ENCODE measurements at regions not wholly inside any gene's neighbourhood (a gene's known extent, or its start where the extent isn't known, plus 50 kb on each side); places are given as distances from the start of the nearest gene placed in this dataset.
"Not testable (repeated sequence)": the region's sequence is repeated elsewhere in the genome, so short reads cannot be mapped to it uniquely, and the experiment has no call there.

DNA sequence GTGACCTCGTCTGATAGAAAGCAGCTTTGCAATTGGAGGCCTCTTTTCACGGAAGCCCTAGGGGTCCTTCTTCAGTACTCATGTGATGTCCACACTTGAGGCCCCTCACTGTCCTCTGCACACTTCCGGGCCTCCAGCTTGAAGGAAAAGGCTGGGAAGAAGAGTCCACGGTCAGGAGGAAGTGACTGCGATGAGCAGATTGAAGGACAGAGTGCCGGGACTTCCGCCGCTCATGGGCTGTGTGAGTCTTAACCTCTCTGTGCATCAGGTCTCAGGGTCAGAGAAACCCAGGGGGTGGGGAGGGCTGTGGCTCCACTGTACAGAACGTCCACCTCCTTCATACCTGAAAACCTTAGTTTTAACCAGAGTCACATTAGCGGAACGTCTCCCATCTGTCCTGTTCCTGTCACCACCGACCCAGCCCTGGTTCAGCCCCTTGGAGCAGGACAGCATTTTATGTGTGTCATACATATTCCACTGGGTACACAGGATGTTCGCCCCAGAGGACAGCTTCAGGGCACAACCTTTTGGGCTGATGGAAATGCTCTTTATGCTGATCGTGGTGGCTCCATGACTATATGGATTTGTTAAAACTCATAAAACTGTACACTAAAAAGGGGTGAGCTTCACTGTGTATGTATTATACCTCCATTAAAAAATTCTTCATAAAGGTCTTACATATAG is 51.0 kb upstream of the SORCS2 start:
- DNase-seq (ENCODE audit: low spot score) (no peak), FAIRE-seq (no peak)

DNA sequence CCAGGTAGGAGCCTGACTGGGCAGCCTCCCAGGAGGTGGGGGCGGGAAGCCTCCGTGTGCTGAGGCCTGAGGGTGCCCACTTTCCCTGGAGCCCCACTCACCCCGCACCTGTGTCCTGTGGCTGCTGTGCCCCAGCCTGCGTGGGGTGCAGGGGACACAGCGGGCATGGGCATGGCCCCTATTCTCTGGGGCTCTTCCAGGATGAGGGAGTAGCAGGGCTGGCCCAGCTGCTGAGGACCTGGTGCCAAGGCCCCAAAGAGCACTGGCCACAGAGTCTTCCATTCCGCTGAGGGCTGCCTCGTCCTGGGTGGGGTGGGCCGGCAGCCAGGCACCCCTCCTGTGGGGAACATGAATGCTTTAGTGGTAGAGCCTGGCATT is 51.7 kb upstream of the SORCS2 start:
- FAIRE-seq, result no peak
- no peak for DNase-seq (ENCODE audit: low spot score)

DNA sequence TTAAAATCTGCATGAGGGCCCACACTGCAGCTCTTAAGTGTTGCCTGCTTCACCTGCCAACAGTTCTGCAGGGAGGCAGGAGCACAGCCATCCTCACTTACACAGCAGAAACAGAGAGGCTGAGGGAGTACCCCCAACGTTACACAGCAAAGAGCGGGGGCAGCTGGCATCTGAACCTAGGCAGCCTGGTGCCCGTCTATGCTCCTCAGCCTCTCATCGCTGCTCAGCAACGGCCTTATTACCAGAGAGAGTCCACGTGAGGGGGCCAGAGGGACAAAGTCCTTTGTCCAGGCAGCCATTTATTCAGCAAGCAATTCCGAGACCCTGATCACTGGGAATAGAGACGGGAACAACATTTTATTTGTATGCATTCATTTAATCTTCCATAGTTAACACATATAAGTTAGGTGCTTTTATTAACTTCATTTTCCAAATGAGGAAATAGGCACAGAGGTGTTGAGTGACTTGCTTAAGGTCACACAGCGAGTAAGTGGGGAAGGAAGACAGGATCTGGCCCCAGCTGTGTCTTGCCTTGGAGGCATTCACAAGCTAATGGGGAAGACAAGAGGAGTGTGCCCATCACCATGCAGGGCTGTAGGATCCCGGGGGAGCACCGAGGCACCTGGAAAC is 52.2 kb upstream of the SORCS2 start:
- DNase-seq (ENCODE audit: low spot score), result no peak
- FAIRE-seq, result no peak

DNA sequence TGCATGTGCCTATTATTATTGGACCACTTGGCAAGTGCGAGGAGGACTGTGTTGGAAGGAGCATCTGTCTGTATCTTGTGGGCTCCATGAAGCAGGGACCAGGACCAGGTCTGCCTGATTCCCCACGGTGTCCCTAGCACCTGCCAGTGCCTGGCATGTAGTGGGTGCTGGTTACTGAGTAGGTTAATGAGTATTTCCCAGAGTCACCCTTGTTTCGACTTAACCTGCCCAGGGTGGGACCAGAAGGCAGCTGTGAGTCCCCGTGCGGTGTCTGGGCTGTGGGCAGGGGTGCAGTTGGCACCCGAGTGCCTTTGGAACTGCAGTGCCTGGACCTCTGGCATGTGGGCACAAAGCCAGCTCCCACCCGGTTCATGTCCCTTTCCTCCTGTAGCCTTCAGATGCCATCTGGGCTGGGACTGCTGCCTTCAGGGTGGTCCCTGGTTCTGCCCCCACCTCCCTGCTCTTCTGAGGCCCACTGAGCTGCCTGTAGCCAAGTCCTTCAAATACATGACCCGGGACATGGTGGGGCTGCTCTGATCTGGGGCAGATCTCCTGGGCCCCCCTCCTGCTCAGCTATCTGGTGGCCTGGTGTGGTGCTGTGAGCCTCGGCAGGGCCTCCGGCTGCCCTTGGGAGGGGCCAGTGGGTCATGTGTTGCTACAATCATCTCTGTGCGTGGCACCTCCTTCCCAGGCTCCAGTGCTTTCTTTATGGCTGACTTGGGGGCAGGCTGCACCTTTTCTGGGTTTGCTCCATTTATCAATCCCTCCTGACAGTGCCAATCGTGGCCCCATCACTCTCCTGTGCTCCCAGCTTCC is 53.0 kb upstream of the SORCS2 start:
- FAIRE-seq (no peak), DNase-seq (ENCODE audit: low spot score) (no peak)

DNA sequence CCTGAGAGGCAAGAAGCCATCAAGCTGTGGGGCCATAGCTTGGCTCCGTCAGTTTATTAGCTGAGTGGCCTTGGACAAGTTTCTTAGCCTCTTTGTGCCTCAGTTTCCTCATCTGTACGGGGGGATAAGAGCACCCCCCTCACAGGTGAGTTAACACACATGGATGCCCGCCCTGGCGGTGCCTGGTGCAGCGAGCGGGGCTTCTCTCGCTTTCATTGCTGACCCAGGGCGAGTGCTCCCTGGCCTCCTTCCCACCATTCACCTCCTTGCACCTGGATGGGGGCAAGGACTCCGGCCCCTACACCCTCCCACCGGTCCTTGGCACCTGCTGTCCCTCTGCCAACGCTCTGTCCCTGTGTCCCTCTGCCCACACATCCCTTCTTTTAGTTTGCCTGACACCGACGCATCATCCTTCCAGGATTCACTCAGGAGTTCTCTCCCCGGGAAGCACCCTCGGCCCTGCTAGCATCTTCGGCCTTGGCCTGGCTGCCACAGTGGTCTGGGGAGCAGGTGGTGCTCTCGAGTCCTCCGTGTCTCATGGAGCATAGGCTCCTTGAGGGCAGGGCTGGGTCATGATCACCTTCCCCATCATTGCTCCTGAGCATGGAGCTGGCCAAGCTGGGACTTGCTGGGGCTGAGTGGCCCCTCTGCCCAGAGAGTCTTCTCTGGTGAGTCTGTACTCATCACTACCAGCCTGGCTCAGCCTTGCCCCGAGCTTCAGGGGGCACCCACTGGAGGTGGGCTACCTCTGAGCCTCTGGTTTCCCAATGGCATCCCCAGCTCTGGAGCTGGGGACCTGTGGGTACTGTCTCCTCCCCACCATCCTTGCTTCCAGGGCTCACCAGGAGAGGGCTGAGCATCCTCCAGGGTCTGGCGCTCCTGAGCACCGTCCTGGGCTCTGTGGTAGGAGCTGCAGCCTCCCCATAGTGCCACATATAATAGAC is 53.8 kb upstream of the SORCS2 start:
- FAIRE-seq (no peak), DNase-seq (ENCODE audit: low spot score) (no peak)

DNA sequence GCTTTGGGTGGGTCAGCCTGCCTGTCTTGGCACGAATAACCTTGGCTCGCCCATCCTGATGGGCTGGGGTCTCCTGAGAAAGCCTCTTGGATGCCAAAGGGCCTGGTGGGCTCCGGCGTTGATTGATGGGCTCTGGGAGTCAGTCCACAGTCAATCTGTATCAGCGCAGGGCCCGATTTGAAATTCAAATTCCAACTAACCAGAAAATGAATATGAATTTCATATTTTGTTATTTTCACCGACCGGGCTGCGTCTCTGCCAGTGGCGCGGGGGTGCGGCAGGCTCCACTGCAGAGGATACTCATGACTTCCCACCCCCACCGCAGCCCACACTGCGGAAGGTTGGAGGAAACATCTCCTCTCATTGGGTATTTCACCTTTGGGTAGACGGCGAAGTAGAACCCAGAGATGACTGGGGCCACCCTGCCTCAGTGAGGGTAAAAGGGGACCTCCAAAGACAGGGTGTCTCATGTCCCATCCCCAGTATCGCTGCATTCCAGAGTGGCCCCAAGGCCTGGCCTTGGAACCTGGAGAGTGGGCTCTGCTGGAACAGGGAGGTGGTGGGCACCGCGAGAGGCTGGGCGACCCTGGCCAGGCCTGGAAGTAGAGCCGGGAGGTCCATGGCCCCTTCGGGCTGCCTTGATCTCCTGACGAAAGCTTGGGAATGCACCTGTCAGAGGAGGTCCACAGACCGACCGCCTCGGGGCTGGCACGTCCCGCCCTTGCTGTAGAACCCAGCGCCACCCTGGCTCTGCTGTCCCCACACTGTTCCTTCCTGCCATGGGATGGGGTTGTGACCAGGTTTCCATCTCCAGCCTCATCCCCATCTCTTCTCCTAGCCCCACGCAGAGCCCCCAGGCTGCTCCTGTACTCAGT is 54.8 kb upstream of the SORCS2 start:
- DNase-seq (ENCODE audit: low spot score) (no peak), FAIRE-seq (no peak)

DNA sequence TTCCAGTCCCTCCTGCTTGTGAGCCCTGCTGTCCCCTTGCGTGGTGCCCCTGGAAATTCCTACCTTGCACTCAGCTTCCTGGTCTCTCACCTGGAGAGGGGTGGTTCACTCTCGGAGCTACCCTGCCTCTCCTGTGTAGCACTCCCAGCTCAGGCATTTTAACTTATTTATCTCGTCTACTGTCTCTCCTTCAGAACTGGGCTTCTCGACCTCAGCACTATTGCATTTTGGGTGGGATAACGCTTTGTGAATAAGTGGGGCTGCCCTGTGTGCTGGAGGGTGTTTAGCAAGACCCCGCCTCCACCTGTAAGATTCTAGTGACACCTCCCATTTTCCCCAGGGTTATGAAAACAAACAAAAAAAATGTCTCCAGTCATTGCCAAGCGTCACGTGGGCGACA is 56.0 kb upstream of the SORCS2 start:
- no peak for DNase-seq (ENCODE audit: low spot score)
- no peak for FAIRE-seq

DNA sequence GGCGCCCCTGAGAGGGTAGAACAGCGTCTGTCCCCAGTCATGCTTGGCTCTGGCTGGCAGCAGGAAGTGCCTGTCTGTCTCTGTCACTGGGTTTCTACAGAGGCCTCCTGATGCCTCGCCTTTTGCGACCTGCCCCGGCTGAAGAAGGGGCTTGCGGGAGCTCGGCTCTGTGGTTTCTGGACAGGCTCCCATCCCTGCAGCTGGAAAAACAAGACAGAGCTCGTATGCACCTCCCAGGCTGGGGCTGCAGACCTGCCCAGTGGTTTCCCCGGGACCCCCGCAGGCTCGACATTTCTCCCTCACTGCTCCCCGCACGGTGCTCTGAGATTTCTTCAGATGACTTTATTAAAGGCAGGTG is 57.0 kb upstream of the SORCS2 start:
- FAIRE-seq (no peak), DNase-seq (ENCODE audit: low spot score) (peak; percentile 38)

DNA sequence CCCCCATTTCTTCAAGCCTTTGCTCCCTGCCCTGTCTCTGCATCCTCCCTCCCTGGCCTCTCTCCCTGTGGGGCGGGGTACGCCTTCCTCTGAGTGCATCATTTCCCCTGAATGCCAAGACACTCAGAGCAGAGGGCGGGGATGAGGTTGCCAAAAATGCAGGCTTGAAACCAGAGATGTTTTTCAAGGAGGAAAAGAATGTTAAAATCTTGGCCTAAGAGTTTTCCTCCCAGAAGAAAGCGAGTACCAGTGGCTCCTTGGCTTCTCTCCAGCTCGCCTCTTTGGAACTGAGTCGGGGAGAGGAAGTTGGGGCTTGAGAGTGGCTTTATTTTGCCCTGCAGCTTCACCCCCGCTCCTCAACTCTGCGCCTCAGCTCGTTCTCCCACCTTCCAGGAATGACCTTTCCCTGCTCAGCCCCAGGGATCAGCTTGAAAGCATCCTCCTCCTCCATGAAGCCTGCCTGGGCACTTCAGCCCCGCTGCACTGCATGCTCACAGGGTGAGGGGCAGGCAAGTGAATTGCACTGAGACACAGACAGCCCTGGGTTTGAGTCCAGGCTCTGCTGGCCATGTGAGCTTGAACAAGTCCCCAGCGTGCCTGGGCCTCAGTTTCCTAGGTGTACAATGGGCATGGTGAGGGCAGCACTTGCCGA is 57.5 kb upstream of the SORCS2 start:
- peak; percentile 71 for DNase-seq (ENCODE audit: low spot score)
- no peak for FAIRE-seq

DNA sequence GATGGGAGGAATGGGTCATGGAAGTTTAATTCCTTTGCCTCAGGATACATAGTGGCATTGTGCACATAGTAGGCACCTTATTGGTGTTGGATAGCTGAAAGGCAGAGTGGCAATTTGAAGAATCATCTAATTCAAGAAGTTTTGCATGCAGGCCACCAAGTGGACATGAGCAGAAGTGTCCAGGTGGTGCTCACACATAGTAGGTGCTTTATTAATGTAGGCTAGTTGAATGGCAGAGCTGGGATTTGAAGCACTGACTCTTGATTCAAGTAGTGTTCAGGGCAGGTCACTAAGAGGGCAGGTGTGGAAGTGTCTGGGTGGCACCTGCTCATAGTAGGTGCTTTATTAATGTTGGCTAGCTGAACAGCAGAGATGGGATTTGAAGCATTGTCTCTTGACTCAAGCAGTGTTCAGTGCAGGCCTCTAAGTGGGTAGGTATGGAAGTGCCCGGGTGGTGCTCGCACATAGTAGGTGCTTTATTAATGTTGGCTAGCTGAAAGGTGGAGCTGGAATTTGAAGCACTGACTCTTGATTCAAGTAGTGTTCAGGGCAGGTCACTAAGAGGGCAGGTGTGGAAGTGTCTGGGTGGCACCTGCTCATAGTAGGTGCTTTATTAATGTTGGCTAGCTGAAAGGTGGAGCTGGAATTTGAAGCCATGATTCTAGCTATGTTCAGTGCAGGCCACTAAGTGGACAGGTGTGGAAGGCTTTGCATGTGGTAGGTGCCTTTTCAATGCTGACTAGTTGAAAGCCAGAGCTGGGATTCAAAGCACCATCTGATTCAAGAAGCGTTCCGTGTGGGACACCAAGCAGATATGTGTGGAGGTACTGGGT is 58.3 kb upstream of the SORCS2 start:
- FAIRE-seq; DNase-seq (ENCODE audit: low spot score): not testable (repeated sequence)

DNA sequence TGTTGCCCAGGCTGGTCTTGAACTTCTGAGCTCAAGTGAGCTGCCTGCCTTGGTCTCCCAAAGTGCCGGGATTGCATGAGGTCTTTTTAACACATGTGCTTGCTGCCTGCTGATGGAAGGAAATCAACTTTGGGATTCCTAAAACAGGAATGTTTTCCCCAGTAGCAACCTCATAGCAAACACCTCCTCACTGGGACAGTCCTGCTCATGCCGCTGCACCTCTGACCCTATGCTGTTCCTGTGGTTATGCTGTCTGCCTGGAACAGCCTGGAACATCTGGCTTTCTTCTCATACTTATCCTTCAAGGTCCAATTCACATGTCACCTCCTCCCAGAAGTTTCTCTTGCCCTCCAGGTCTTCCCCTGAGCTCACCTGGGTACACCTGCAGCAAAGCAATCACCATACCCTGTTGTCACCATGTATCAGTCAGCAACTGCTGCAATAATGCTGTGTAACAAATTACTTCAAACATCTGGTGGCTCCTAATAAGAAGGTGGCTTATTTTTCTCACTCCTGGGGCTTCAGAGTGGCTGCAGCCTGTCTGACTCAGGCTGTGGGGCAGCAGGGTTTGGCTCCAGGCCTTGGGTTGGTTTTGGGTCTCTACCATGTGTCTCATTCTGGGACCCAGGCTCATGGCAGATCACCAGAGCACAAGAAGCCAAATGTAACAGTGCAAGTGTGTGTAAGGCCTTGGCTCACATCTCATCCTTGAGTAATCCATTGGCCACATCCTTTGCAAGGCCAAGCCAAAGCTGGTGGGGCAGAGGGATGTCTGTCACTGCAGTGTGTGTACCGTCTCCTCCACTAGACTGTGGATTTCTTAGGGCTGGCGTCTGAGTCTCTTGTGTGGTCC is 59.4 kb upstream of the SORCS2 start:
- FAIRE-seq (no peak), DNase-seq (ENCODE audit: low spot score) (no peak)

DNA sequence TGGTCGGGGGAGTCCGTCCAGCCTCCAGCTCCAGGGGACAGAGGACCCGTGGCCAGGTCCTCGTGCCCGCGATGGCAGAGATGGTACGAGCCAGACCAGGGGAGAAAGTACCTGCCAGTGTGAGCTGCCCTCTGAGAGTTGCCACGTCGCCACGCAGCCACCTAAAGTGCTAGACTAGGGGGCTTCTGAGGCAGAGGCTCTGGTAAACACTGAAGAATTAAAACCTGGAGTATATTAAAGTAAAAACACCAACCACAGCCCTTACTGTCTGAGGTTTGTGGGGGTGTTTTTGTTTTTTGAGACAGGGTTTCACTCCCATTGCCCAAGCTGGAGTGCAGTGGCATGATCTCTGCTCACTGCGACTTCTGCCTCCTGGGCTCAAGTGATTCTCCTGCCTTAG is 60.1 kb upstream of the SORCS2 start:
- FAIRE-seq, result no peak

DNA sequence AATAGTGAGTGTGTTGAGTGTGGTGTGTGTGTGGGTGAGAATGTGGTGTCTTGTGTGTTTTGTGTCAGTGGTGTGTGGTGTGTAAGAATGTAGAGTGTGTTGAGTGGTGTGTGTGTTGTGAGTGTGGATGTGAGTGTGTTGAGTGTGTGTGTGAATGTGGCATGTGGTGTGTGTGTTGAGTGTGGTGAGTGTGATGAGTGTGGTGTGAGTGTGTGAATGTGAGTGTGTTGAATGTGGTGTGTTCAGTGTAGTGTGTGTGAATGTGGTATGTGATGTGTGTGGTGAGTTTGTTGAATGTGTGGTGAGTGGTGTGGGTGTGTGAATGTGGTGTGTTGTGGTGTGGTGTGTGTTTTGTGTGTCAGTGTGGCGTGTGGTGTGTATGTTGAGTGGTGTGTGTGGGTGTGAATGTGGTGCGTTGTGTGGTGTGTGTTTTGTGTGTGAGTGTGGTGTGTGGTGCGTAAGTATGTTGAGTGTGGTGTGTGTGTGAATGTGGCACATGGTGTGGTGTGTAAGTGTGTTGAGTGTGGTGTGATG is 60.8 kb upstream of the SORCS2 start:
- no peak for DNase-seq (ENCODE audit: low spot score)
- no peak for FAIRE-seq

More for the DNA sequence above, 60.1 kb upstream of the SORCS2 start:
- no peak for DNase-seq (ENCODE audit: low spot score)

DNA sequence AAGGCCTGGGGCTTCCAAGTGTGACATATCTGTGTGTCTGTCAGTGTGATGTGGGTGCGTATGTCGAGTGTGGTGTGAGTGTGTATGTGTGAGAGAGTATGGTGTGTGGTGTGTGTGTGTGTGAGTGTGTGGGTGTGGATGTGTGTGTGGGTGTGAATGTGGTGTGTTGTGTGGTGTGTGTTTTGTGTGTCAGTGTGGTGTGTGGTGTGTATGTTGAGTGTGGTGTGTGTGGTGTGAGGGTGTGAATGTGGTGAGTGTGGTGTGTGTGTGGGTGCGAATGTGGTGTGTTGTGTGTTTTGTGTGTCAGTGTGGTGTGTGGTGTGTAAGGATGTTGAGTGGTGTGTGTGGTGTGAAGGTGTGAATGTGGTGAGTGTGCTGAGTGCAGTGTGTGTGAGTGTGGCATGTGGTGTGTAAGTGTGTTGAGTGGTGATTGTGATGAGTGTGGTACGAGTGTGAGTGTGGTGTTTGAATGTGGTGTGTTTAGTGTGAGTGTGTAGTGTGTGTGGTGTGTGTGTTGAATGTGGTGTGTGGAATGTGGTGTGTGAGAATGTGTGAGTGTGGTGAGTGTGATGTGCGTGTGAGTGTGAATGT is 61.6 kb upstream of the SORCS2 start:
- DNase-seq (ENCODE audit: low spot score) (no peak), FAIRE-seq (peak; percentile 100)

DNA sequence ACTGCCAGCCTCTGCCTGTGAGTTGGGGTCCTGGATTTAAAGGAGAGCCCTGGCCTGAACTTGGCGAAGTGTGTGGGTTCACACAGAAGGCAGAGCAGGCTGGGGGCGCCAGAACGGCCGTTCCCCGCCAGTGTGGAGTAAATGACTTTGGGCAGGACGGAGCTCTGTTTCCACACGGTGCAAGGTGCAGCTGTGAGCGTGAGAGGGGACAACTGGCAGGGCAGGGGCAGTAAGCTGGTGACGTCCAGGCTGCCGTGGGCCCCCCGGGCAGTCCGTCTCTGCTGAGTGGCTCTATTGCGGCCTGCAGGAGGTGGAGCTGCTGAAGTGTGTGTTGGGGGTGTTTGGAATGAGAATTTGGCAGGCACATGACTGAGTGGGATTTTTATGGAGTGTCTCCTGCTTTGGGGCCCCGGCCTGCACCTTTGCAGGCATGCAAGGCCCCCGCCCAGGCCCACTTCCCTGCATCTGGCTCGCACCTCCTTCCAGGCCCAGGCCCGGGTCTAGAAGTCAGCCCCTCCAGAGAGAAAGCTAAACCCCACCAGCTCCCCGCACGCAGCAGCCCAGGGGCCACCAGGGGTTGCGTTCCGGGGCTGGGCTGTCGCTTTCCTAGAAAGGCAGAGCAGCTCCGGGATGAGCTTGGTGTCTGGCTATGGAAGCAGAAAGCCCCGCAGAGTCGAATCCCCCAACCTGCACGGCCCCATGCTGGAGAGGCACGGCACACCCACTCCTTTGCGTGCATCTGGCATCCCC is 62.2 kb upstream of the GRPEL1 start:
- DNase-seq (ENCODE audit: low spot score) (no peak), FAIRE-seq (no peak)

DNA sequence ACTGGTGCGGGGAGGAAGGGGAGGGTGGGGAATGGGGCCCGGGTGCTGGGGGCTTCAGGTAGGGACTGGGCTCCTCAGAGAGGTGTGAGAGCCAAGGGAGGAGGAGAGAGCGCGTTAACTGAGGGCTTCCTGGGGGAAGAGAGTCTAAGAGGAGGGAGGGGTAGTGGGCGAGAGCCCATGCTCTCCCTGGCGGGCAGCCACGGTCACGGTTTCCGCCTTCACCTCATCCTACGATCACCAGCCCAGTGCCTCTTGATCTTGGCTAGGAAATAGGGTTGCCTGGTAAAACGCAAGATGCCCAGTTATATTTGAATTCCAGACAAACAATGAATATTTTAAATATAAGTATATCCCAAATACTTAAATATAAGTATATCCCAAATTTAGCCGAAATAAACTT is 60.8 kb upstream of the GRPEL1 start:
- DNase-seq (ENCODE audit: low spot score) (no peak), FAIRE-seq (no peak)

DNA sequence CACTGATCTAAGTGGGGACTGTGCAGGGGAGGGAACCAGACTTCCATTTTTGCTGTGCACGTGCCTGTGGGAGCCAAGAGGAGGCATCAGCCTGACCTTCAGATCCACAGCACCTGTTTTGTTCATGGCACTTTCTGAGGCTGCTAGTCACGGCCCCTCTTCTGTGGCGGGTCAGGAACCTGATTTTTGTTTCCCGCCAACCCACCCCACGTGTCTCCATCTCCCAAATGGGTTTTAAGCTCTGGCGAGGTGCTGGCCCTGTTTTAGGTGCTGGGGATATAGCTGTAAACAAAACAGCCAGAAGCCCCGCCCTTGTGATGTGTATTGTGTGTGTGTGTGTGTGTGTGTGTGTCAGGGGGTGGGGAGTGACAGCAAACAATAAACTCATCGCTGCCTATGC is 60.4 kb upstream of the GRPEL1 start:
- DNase-seq (ENCODE audit: low spot score) (no peak), FAIRE-seq (no peak)
